Prostate gland (tissue), 2 donors: ENCODE measurements at regions not wholly inside any gene's neighbourhood (a gene's known extent, or its start where the extent isn't known, plus 50 kb on each side); places are given as distances from the start of the nearest gene placed in this dataset.

ENCODE experiments used
- CTCF ChIP-seq, 4 experiments: fragments of 200-600 bp in 2 of 4; fragments of 450-650 bp in 2 of 4; sonication (generic) in 2 of 4; IDR thresholded peaks; 1 replicate in 3 of 4; 2 replicates in 1 of 4; pipeline ENCODE4 v1.5.1; 2016 to 2019; ENCODE audit warnings: antibody characterized with exemption in 4 of 4, mild to moderate bottlenecking in 2 of 4, moderate library complexity in 2 of 4
- POLR2A ChIP-seq: fragments of 450-650 bp; IDR thresholded peaks from one replicate; pipeline ENCODE4 v1.6.1; 2016; ENCODE audit warnings: antibody characterized with exemption, mild to moderate bottlenecking
- POLR2AphosphoS5 ChIP-seq: sonication (generic); formaldehyde crosslinking; IDR thresholded peaks from one replicate; pipeline ENCODE4 v1.6.1; 2017; ENCODE audit warnings: antibody characterized with exemption

DNA sequence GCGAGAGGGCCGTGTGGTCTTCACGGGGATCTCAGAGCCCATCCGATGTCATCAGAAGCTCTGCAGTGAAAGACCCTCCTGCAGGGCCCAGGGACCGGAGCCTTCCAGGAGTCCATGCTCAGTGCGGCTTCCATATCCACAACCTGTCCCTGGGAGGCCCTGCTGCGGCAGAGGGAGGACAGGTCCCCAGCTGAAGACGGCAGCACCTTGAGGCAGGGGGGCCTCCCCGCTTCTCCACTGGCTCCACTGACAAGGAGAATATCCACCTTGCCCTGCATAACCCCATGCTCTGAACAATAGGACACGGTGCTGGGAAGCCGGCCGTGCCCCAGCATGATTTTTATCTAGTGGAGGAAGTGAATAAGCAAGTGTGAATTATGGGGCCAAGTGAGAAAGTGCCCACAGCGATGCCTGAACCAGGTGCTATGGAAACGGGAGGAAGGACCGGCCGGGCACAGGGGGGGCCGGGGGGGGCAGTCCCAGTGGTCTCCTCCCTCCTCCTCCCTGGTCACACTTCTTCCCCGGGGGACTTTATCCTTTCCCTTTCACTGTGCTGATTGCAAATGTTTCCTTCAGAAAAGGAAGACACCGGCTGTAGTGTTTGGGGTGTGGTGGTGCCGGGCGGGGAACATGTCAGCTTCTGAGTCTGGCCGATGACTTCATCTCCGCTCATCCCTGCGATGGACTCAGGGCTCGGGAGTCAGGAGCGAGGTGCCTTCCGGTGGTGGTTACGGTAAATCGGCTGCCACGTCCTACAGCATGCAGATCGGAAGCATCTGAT lies 225.1 kb downstream of the ERMARD start:
- TF ChIP-seq POLR2A (no peak), CTCF (IDR thresholded peaks at IDR 0.05) (no peak), POLR2AphosphoS5 (no peak)
